ENCODE measurements at regions not wholly inside any gene's neighbourhood (a gene's known extent, or its start where the extent isn't known, plus 50 kb on each side); places are given as distances from the start of the nearest gene placed in this dataset.

- no peak for DNase-seq
These were observed 60.6 kb upstream of the XCR1 start for GRCh38 chr3:46087871-46088270.

- DNase-seq: no peak
These were observed 59.7 kb upstream of the XCR1 start for GRCh38 chr3:46086986-46087385.

GRCh38 chr3:46086083-46086437 lies 58.8 kb upstream of the XCR1 start:
- DNase-seq: no peak

GRCh38 chr3:46085421-46086082 lies 58.3 kb upstream of the XCR1 start:
- DNase-seq: no peak

- DNase-seq: no peak
These were observed 56.7 kb upstream of the XCR1 start for GRCh38 chr3:46083956-46084355.

GRCh38 chr3:46082849-46083248 lies 55.6 kb upstream of the XCR1 start:
- no peak for DNase-seq

- DNase-seq: no peak
These were observed 54.7 kb upstream of the XCR1 start for GRCh38 chr3:46082021-46082420.

- no peak for DNase-seq
These were observed 53.7 kb upstream of the XCR1 start for GRCh38 chr3:46080969-46081345.

- no peak for DNase-seq
These were observed 53.1 kb upstream of the XCR1 start for GRCh38 chr3:46080124-46080968.

- DNase-seq: peak; percentile 96
These were observed 51.6 kb upstream of the XCR1 start for GRCh38 chr3:46078712-46079400.
